NCI-H82 (cell line): ENCODE measurements at regions not wholly inside any gene's neighbourhood (a gene's known extent, or its start where the extent isn't known, plus 50 kb on each side); places are given as distances from the start of the nearest gene placed in this dataset.

ENCODE experiments used
- DNase-seq: peaks from one replicate; lab custom pipeline; 2025; lab: John Stamatoyannopoulos, UW

DNA sequence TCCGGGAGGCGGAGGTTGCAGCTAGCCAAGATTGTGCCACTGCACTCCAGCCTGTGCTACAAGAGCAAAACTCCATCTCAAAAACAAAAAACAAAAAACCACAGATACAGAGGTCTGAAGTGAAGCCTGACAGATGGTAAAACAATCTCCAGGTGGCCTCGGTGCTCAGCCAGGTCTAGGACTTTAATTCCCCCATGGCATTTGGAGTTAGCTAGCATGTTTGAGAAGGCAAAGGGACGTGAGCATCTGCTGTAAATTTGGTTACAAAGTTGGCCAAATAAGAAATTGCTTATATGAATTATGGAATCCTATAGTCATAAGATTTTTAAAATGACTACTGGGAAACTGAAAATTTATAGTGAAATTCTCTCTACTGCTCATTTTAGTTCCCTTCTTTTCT, 98.3 kb upstream of the FMN2 start:
- peak; percentile 89 for DNase-seq

DNA sequence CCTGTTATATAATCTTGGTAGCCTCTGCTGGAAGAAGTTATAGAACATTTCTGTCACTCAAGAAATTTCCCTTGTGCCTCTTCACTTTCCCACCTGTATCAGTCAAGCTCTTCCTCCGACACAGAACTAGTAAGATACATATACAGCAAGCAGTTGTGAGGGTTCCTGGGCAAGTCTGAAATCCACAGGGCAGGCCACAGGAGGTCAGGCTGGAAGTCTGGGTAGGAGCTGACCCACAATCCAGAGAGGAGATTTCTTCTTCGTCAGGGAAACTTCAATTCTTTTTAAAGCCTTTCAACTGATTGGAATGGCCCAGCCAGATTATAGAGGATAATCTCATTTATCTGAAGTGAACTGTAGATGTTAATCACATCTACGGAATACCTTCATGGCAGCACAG, 96.4 kb upstream of the FMN2 start:
- DNase-seq, result peak; percentile 99

GRCh38 chr1:239997160-239997514, 94.5 kb upstream of the FMN2 start:
- no peak for DNase-seq

GRCh38 chr1:239997515-239998311, 94.0 kb upstream of the FMN2 start:
- peak; percentile 79 for DNase-seq

GRCh38 chr1:239998312-239998649, 93.4 kb upstream of the FMN2 start:
- no peak for DNase-seq

DNA sequence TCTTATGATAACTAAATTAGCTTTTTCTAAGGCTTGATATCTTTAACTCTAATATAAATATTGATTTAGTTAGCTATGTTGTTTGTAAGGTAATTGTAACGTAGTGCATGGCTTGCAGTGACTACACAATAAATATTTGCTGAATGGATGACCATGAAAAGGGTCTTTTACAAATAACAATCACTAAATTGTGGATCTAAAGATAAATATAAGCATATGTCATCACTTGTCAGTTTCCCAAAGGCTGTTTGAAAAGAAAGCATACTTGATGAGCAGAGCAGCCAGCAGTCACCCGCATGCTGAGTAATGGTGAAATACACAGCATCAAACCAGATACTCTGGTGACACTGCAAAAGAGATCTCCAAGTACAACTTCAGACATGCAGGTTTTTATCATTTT, 92.5 kb upstream of the FMN2 start:
- no peak for DNase-seq

GRCh38 chr1:240000634-240001033, 91.0 kb upstream of the FMN2 start:
- DNase-seq, result no peak

DNA sequence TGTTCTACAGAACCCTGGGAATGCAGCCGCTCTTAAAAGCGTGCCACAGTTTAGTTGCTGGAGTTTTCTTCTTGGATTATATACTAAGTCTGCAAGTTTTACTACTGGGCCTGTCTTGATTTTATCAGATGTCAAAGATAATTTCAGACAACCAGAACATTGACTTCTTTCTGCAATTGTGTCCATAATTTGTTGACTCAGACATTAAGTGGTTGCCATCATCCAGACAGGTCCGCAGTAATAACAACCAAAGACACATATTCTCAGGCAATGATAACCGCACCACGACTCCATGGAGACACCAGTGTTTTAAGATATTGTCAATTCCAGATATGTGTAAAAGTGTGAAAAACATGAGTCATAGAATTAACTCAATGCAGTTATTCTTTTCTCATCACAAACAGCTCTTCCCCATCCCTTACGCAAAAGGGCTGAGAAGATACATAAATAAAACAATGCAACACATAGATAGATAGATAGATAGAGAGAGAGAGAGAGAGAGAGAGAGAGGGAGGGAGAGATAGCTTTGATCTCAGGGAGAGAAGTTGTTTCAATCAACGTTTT, 90.4 kb upstream of the FMN2 start:
- no peak for DNase-seq

- DNase-seq, result peak; percentile 69
Measured at GRCh38 chr1:240004086-240004749, 87.5 kb upstream of the FMN2 start.

DNA sequence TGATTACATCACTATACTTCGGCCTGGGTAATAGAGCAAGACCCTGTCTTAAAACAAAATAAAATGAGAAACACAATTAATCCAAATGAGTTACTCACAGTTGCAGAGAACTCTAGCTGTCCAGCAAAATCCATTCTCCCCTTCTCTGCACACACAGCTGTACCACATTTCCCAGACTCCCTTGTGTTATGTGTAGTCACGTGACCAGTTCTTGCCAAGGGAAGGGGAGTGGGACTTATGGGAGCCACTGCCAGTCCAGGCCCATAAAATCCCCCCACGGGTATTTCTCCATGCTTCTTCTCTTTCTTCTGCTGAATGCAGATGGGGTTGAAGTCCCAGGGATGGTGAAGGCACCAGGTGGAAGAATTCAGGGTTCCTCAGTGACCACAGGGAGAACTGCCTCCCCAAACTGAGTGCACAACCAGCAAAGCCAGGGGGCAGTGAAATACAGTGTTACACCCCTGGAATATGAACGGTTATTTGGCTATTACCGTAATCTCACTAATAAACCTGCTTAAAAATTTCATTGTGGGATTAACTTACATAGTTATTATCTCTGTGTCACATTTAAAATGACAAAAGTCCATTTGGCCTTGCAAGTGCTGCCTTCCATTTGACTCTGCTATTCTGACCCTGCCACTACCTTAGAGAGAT, 85.6 kb upstream of the FMN2 start:
- no peak for DNase-seq

GRCh38 chr1:240008298-240008697, 83.4 kb upstream of the FMN2 start:
- DNase-seq, result peak; percentile 45

- DNase-seq, result no peak
Measured at GRCh38 chr1:240014051-240014450, 77.6 kb upstream of the FMN2 start.

DNA sequence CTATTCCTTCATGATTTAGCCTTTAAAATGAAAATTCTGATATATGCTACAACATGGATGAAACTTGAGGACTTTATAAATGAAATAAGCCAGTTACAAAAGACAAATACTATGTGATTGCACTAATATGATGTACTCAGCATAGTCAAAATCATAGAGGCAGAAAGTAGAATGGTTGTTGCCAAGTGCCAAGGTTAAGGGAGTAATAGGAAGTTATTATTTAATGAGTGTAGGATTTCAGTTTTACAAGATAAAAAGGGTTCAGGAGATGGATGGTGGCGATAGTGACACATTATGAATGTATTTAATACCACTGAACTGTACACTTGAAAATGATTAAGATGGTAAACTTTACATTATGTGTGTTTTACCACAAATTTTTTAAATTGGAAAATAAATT, 73.1 kb upstream of the FMN2 start:
- DNase-seq, result no peak

DNA sequence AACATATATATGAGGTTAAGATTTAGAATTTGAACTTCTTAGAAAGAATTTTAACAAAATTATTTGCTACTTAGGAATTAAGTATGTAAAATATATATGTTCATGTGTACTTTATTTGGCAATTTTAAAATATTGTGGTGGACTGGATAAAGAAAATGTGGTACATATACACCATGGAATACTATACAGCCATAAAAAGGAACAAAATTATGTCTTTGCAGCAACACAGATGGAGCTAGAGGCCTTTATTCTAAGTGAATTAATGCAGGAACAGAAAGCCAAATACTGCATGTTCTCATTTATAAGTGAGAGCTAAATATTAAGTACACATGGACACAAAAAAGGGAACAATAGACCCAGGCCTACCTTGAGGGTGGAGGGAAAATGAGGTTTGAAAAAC, 72.2 kb upstream of the FMN2 start:
- DNase-seq, result no peak

DNA sequence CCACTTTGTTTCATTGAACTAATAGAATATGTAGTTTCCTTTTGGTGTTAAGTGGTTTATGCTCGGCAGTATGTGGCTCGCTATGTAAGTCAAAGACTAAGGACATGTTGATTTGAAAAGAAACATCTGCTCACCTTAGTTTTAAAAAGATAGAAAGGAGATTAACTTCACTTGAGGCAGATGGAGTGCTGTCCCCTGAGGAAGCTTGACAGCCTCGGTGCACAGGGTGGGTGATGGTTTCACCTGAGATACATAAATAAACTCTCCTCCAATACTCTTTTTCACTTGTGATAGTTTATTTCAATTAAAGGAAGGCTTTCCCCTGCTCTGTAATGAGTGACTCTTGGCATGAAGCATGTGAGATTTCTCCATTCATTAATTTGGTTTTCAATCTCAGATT, 70.8 kb upstream of the FMN2 start:
- peak; percentile 92 for DNase-seq

DNA sequence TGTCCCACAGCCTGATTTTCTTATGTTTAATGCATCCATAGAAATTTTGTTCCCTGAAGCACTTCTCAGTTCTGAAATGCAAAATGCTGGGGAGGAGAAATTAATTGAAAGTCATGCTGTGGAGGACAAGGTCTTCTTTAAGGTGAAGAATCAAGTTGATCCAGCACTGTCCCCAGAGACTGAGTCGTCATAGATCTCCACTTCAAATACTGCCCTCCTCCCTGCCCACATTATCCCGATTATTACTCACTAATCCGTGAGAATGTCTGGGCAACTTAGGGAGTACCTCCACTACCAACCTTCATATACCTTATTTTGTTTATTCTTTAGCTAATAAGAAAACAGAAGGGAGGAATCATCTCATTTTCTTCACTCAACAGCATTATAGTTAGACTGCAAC, 70.0 kb upstream of the FMN2 start:
- DNase-seq, result peak; percentile 86

DNA sequence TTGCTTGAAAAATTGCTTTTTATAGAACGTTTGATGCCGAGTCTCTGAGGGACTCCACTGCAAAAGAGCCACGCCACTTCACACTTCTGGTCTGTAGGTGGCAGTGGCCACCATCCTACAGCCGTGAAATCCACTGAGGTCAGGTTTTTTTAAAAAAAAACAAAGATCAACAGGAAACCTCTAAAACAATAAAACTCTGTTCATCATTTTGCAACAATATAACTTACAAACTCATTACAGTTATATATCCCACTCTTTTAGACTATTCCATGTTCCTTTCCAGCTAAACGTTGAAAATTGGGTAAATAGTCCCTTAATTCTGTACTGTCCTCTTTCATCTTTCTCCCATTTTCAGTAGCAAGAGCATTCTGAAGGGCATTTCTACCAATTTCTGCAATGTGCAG, 64.6 kb upstream of the FMN2 start:
- peak; percentile 79 for DNase-seq

DNA sequence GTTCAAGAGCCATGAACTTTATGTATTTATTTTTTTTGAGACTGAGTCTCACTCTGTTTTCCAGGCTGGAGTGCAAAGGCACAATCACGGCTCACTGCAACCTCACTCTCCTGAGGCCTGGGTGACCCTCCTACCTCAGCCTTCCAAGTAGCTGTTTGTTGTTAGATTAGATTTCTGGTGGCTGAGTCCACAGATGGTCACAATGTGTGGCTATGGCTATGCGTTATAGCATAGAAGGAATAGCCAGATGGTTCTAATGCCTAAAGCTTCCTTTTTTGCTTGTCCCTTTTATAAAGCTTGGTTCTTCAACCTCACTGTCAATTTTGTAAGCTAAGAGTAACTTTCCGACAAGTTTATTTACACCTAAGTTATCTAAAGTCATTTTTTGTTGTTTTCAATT, 62.3 kb upstream of the FMN2 start:
- peak; percentile 87 for DNase-seq

DNA sequence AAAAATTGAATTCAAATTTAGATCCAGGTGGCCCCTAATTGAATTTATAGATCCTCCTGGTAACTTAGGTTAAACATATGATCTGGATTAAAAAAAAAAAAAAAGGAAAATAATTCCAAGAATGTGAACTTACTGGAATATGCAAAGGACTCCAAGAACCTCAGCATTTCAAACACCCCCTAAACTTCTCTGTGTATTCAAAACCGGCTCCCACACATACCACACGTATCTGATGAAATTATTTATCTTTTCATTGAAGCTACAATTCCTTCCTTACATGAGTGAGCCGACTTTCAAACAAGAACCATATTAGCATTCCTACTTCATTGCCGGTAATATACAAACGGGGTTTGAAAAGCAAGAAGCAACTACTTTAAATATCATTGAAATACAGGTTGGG, 61.4 kb upstream of the FMN2 start:
- DNase-seq, result no peak

DNA sequence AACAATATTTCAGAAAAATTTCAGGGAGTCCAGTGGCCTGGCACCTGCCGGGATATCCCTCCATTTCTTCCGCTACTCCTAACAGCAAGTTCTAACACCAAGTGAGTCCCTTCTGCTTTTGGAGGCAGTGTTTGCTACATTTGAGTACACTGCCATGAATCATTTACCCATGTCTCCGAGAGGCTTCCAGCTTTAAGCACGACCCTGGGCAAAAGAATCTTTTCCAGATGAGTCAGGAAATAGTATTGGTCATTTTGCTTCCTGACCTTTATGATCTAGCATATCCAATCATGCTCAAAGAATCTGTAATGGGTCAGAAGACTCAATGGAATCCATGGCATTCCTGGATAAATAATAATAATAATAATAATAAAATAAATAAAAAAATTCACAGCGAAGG, 60.7 kb upstream of the FMN2 start:
- DNase-seq, result no peak

GRCh38 chr1:240031414-240031813, 60.3 kb upstream of the FMN2 start:
- DNase-seq, result no peak

DNA sequence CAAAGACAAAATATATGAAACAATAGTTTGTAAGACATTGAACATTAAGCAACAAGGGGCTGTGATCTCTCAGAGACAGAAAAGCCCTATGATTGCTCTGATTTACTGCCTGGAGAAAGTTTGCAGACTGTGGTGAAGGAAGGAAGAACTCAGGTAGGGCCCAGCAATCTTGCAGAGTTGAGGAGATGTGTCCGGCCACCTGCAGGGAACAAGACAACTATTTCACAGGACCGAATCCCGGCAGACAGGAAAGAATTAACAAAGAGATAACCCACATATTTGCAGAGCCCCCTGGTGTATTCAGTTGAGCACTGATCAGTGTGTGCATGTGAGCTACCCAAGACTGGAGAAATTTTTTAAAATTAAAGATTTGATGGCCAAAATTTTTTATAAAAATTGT, 58.3 kb upstream of the FMN2 start:
- no peak for DNase-seq

GRCh38 chr1:240036526-240036925, 55.2 kb upstream of the FMN2 start:
- no peak for DNase-seq
